HuH-7 (cell line): ENCODE measurements at regions not wholly inside any gene's neighbourhood (a gene's known extent, or its start where the extent isn't known, plus 50 kb on each side); places are given as distances from the start of the nearest gene placed in this dataset.
"Not testable (repeated sequence)": the region's sequence is repeated elsewhere in the genome, so short reads cannot be mapped to it uniquely, and the experiment has no call there.

Source experiments
- DNase-seq: peaks from one replicate; pipeline ENCODE4 v3.0.0; 2011; ENCODE audit warnings: low spot score

GRCh38 chr7:68245688-68246087, 1249.1 kb downstream of the TYW1 start:
- no peak for DNase-seq

GRCh38 chr7:68246189-68246633, 1249.6 kb downstream of the TYW1 start:
- no peak for DNase-seq

- no peak for DNase-seq
Measured at GRCh38 chr7:68247126-68247525, 1250.5 kb downstream of the TYW1 start.

GRCh38 chr7:68247571-68247970, 1250.9 kb downstream of the TYW1 start:
- no peak for DNase-seq

GRCh38 chr7:68248973-68249372, 1252.3 kb downstream of the TYW1 start:
- DNase-seq: no peak

- no peak for DNase-seq
Measured at GRCh38 chr7:68249611-68250010, 1253.0 kb downstream of the TYW1 start.

GRCh38 chr7:68250143-68250542, 1253.5 kb downstream of the TYW1 start:
- no peak for DNase-seq

DNA sequence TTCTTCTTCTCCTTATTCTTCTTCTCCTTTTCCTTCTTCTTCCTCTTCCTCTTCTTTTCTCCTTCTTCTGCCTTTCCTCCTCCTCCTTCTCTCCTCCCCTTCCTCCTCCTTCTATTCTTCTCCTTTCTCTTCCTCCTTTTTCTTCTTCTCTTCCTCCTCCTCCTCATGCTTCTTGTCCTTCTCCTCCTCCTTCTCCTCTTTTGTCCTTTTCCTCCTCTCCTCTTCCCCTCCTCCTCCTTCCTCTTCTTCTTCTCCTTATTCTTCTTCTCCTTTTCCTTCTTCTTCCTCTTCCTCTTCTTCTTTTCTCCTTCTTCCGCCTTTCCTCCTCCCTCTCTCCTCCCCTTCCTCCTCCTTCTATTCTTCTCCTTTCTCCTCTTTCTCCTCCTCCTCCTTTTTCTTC, 1258.2 kb downstream of the TYW1 start:
- DNase-seq: not testable (repeated sequence)

- DNase-seq: no peak
Measured at GRCh38 chr7:68256295-68256694, 1259.7 kb downstream of the TYW1 start.

- DNase-seq: no peak
Measured at GRCh38 chr7:68258609-68259008, 1262.0 kb downstream of the TYW1 start.

GRCh38 chr7:68265258-68265657, 1268.6 kb downstream of the TYW1 start:
- DNase-seq: no peak

- no peak for DNase-seq
Measured at GRCh38 chr7:68266004-68266579, 1269.5 kb downstream of the TYW1 start.

- DNase-seq: no peak
Measured at GRCh38 chr7:68267486-68267885, 1270.9 kb downstream of the TYW1 start.

DNA sequence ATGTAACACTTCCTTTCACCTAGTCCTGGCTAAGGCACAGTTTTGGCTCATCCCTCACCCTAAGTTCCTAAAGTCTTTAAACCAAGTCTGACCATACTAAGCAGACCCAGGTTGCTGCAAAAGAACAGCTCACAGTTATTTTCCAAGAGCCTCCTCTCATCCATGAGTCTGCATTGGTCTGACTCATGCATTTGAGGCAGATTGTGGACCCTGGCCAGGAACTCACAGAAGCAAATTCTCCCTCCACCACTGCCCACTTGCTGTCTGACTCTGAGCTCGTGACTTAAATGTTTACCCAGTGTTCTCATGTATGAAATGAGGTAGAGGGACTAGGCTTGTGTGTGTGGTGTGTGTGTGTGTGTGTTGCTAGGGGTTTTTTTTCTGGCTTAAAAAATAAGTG, 1272.8 kb downstream of the TYW1 start:
- no peak for DNase-seq

- DNase-seq: no peak
Measured at GRCh38 chr7:68272507-68272906, 1275.9 kb downstream of the TYW1 start.

DNA sequence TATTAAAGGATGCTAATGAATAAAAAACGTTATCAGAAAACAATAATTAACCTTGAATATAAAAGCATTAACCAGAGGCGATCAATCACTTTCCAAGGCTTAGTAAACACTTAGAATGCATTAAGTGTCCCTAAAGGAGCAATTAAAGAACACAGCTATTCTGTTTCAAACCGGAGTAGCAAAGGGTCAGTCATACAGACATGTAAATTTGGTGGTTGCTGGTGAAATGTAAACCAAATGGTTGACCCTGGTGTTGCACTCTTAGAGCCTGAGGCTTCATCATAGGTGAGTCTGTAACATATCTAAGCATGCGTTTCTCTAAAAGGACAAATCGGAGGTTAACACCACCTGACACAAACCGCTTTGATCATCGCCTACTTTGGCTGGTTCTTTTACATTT, 1280.1 kb downstream of the TYW1 start:
- no peak for DNase-seq

- DNase-seq: no peak
Measured at GRCh38 chr7:68279827-68280400, 1283.3 kb downstream of the TYW1 start.

DNA sequence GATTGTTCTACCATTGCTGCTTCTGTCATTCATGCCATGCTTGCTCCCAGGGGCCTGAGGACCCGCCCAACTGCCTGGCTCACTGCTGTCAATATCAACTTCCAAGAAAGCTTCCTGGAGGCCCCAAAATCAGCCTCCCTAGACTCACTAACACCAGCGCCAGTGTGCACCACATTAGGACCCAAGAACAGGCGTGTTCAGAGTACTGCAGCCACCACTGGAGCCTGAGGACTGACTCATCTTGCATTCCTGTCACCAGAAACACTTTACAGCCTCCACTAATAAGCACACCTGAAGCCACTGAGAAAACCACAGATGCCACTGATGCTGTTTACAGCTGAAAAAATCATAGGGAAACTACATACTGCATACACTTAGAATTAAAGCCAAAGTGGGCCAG, 1284.3 kb downstream of the TYW1 start:
- DNase-seq: no peak

- DNase-seq: no peak
Measured at GRCh38 chr7:68288144-68288593, 1291.5 kb downstream of the TYW1 start.

- no peak for DNase-seq
Measured at GRCh38 chr7:68291710-68292109, 1295.1 kb downstream of the TYW1 start.

DNA sequence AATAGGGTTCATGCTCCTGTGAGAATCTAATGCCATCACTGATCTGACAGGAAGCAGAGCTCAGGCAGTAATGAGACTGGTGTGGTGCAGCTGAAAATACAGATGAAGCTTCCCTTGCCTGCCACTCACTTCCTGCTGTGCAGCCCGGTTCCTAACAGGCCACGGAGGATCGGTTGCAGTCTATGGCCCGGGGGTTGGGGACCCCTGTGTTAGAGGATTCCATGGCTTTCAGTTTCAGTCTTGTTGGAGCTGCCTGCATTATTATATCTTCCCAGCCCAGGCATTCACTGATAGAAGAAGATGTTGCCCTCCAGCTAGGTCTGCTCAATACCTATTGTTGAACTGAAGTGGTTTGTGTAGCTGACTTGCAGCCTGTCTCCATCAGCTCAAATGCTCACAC, 1298.8 kb downstream of the TYW1 start:
- DNase-seq: no peak

GRCh38 chr7:68304536-68304935, 1293.7 kb upstream of the AUTS2 start:
- DNase-seq: no peak

DNA sequence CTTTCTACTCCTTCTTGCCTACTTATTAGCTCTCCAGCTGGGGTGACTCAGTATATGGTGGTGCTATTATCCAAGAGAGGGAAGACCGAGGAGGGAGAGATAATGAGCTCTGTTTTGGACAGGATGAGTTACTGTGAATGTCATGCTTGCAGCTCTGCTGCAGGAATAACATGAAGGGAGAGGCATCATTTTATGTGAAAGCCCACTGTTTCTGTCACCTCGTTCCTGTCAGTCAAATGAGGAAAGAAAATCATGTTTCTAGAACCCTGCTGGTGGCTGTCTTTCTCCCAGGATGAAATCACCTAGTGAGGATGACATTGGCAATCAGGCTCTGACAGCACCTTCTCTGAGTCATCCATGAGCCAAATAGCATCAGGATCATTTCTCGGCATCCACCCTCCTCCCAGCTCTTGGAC, 1291.6 kb upstream of the AUTS2 start:
- no peak for DNase-seq

- no peak for DNase-seq
Measured at GRCh38 chr7:68309271-68309670, 1289.0 kb upstream of the AUTS2 start.
